Neural progenitor cell (in vitro differentiated cells): ENCODE measurements at regions not wholly inside any gene's neighbourhood (a gene's known extent, or its start where the extent isn't known, plus 50 kb on each side); places are given as distances from the start of the nearest gene placed in this dataset.

Source experiments
- CTCF ChIP-seq: fragments of 200-600 bp; sonication (generic); IDR thresholded peaks from 2 replicates; pipeline ENCODE4 v1.5.1; 2017; ENCODE audit warnings: antibody characterized with exemption, mild to moderate bottlenecking
- EZH2 ChIP-seq: fragments of 200-600 bp; sonication (generic); IDR thresholded peaks from 2 replicates; pipeline ENCODE4 v1.6.1; 2017; ENCODE audit warnings: antibody characterized with exemption, mild to moderate bottlenecking, moderate library complexity
- EZH2phosphoT487 ChIP-seq: fragments of 200-600 bp; sonication (generic); IDR thresholded peaks from 2 replicates; pipeline ENCODE4 v1.6.1; 2017; ENCODE audit warnings: antibody characterized with exemption

- TF ChIP-seq CTCF (no peak), EZH2 (no peak), EZH2phosphoT487 (no peak)
These were observed 372.8 kb downstream of the TMEM121 start for GRCh38 chr14:105899071-105899641.
